LNCaP clone FGC (cell line): ENCODE measurements at regions not wholly inside any gene's neighbourhood (a gene's known extent, or its start where the extent isn't known, plus 50 kb on each side); places are given as distances from the start of the nearest gene placed in this dataset.
"Not testable (repeated sequence)": the region's sequence is repeated elsewhere in the genome, so short reads cannot be mapped to it uniquely, and the experiment has no call there.

ENCODE experiments used
- DNase-seq: peaks from one replicate; pipeline ENCODE4 v3.0.0-alpha.2; 2011; ENCODE audit warnings: low read depth
- H3K4me3 ChIP-seq: 2 replicates; pipeline ENCODE4 v1.5.1; 2011; ENCODE audit warnings: mild to moderate bottlenecking, low read depth, low read length, control low read depth
- TF ChIP-seq, protein P1 (sequence below): IDR thresholded peaks from 2 replicates; pipeline ENCODE4 v1.5.1; 2012; ENCODE audit warnings: mild to moderate bottlenecking; ENCODE audit not compliant: control insufficient read depth, insufficient read depth; ENCODE audit errors: extremely low read depth

DNA sequence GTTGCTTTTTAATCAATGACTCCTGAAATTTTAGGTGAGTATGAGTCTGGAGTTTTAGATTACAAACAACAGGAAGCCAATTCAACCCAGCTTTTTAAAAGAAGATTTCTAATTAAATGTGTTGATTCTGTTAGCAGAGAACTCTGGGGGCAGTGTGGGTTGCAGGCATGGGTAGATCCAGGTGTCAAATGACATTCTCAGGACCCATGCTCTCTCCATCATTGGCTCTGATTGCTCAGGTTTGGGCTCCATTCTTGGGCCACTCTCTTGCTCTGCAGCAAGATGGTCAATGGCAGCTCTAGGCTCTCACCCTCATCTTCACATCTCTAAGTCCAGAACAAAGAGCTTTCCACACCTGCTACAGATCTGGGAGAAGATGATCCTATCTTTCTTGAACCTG is 463.7 kb downstream of the PREX1 start:
- no peak overlapping the region for H3K4me3 ChIP-seq
- TF ChIP-seq, protein P1, sequence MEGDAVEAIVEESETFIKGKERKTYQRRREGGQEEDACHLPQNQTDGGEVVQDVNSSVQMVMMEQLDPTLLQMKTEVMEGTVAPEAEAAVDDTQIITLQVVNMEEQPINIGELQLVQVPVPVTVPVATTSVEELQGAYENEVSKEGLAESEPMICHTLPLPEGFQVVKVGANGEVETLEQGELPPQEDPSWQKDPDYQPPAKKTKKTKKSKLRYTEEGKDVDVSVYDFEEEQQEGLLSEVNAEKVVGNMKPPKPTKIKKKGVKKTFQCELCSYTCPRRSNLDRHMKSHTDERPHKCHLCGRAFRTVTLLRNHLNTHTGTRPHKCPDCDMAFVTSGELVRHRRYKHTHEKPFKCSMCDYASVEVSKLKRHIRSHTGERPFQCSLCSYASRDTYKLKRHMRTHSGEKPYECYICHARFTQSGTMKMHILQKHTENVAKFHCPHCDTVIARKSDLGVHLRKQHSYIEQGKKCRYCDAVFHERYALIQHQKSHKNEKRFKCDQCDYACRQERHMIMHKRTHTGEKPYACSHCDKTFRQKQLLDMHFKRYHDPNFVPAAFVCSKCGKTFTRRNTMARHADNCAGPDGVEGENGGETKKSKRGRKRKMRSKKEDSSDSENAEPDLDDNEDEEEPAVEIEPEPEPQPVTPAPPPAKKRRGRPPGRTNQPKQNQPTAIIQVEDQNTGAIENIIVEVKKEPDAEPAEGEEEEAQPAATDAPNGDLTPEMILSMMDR: no peak
- no peak for DNase-seq

- TF ChIP-seq, protein P1: no peak
- no peak for DNase-seq
- H3K4me3 ChIP-seq: no peak overlapping the region
Measured at GRCh38 chr20:48360342-48360975, 467.3 kb downstream of the PREX1 start.

DNA sequence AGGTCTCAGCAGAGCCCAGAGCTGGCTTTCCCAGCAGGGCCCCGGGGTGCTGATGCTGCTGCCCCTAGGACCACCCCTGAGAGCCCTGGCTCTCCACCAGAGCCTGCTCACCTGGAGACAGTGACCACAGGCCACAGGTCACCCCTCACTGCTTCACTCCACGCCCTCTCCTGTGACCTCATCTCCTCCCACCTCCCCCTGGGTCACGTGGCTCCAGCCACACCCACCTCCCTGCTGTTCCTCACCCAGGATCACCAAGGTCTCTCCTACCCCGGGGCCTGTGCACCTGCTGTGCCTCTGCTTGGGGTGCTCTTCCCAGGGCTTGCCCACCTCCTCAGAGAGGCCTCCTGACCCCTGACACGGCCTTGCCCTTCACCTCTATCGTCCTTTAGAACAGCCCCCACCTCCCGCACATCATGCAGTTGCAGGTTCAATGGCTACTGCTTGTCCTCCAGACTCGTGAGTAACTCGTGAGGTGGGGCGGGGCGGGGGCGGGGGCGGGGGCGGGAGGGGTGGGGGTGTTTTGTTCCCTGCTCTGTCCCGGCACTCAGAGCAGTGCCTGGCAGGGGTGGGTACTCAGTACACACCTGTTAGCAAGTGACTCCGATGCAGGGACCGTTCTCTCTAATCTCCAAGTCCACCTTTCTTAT is 468.0 kb downstream of the PREX1 start:
- TF ChIP-seq, protein P1: no peak
- DNase-seq: no peak
- no peak overlapping the region for H3K4me3 ChIP-seq

DNA sequence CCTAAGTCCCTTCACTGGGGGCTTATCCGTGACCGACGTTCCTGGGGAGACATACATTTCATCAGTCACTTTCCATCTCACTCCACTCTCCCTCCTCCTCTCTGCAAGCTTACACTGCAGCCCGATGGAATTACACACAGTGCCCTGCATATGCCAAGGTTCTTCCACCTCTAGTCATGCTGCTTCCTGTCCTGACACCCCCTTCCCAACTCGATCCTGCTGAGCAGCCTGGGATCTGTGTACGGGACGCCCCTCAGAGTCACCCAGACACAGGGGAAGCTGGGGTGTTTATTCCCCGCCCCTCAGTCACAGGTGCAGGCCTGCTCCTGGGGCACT is 468.8 kb downstream of the PREX1 start:
- H3K4me3 ChIP-seq: not testable (repeated sequence)

GRCh38 chr20:48358176-48359054 is 469.4 kb downstream of the PREX1 start:
- no peak for DNase-seq
- TF ChIP-seq, protein P1: no peak
- no peak overlapping the region for H3K4me3 ChIP-seq

More for the DNA sequence above, 468.8 kb downstream of the PREX1 start:
- not testable (repeated sequence) for DNase-seq

- H3K4me3 ChIP-seq: no peak overlapping the region
- no peak for DNase-seq
- TF ChIP-seq, protein P1: no peak
Measured at GRCh38 chr20:48357714-48358113, 470.1 kb downstream of the PREX1 start.

DNA sequence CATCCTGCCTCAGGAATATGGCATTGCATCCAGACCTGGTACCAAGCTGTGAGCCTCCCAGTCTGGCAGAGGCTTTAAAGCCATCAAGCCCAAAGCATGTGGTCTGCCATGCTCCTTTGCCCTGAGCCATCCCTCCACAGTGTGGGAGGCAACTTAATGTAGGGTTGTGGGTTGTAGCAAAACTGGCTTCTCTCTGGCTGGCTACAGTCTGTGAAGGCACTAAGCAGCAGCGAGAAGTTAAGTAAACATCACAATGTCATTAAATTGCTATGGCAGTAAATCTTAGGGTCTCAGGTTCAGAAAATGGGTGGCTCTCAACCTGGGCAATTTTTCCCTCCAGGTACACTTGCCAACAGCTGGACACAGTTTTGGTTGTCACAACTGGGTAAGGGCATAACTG is 472.9 kb downstream of the PREX1 start:
- no peak overlapping the region for H3K4me3 ChIP-seq
- DNase-seq: no peak
- TF ChIP-seq, protein P1: no peak
